CD4-positive, alpha-beta T cell (primary cell): ENCODE measurements at regions not wholly inside any gene's neighbourhood (a gene's known extent, or its start where the extent isn't known, plus 50 kb on each side); places are given as distances from the start of the nearest gene placed in this dataset.

Experiments
- ATAC-seq: fragments of 200-7000 bp; cut with Tn5 transposase; one replicate; pipeline ENCODE4 v1.10.0; 2022; ENCODE audit warnings: mild to moderate bottlenecking; ENCODE audit not compliant: poor library complexity
- CTCF ChIA-PET: fragments of 350-600 bp; sonication (Branson Sonifier 250); formaldehyde crosslinking; loops from one replicate; lab custom pipeline; 2021; ENCODE audit warnings: antibody characterized with exemption, inconsistent platforms; lab: Charles Lee
- POLR2A ChIA-PET: fragments of 350-600 bp; sonication (Branson Sonifier 250); formaldehyde crosslinking; loops from one replicate; lab custom pipeline; 2021; ENCODE audit warnings: antibody characterized with exemption, inconsistent platforms; lab: Charles Lee
- DNase-seq, 14 experiments: peaks; one replicate each; pipeline ENCODE4 v3.0.0-alpha.2; 2013 to 2020; ENCODE audit warnings: mixed read lengths in 2 of 14
- H3K27ac ChIP-seq, 2 donors: one replicate each; pipeline versions ENCODE4 v1.5.1 to v1.7.0; 2013; ENCODE audit warnings: low read length in 2 of 2, low read depth in 1 of 2, mild to moderate bottlenecking in 1 of 2
- H3K27me3 ChIP-seq, 2 experiments: 1 replicate in 1 of 2; 2 replicates in 1 of 2; pipeline versions ENCODE4 v1.6.1 to v1.7.0; 2013; ENCODE audit warnings: low read length in 2 of 2, control low read depth in 1 of 2, mild to moderate bottlenecking in 1 of 2, moderate library complexity in 1 of 2; ENCODE audit not compliant: insufficient read depth in 2 of 2, control insufficient read depth in 1 of 2
- H3K36me3 ChIP-seq: one replicate; pipeline ENCODE4 v1.6.1; 2013; ENCODE audit warnings: low read length, control low read depth; ENCODE audit not compliant: insufficient read depth
- H3K4me1 ChIP-seq: one replicate; pipeline ENCODE4 v1.6.1; 2013; ENCODE audit warnings: low read length, control low read depth; ENCODE audit not compliant: insufficient read depth
- H3K4me3 ChIP-seq: one replicate; pipeline ENCODE4 v1.5.1; 2013; ENCODE audit warnings: mild to moderate bottlenecking, low read length, moderate library complexity
- H3K9me3 ChIP-seq, 2 experiments: 1 replicate in 1 of 2; 2 replicates in 1 of 2; pipeline versions ENCODE4 v1.6.1 to v1.7.0; 2013; ENCODE audit warnings: low read length in 2 of 2, mild to moderate bottlenecking in 2 of 2, control low read depth in 1 of 2, moderate library complexity in 1 of 2; ENCODE audit not compliant: control insufficient read depth in 1 of 2, insufficient read depth in 1 of 2
- H3K27ac Mint-ChIP-seq: one replicate; pipeline ENCODE4 v1.8.0; 2020; ENCODE audit warnings: mixed read lengths
- H3K27me3 Mint-ChIP-seq: one replicate; pipeline ENCODE4 v1.8.0; 2021; ENCODE audit warnings: mixed read lengths
- H3K36me3 Mint-ChIP-seq: one replicate; pipeline ENCODE4 v1.8.0; 2021; ENCODE audit warnings: low read depth, mixed read lengths
- H3K4me1 Mint-ChIP-seq: one replicate; pipeline ENCODE4 v1.8.0; 2021; ENCODE audit warnings: low read depth, mixed read lengths
- H3K4me3 Mint-ChIP-seq: one replicate; pipeline ENCODE4 v1.8.0; 2020; ENCODE audit warnings: mild to moderate bottlenecking, mixed read lengths
- H3K9me3 Mint-ChIP-seq: one replicate; pipeline ENCODE4 v1.8.0; 2020; ENCODE audit warnings: mixed read lengths
- intact Hi-C, 2 experiments: fragments of 100-400 bp; cut with DNase I in 1 of 2; cut with micrococcal nuclease in 1 of 2; formaldehyde crosslinking; loops; one replicate each; pipeline versions ENCODE4 v1.15.1 to v1.9.0; 2023 to 2025; cut with DNase I, micrococcal nuclease
- TF ChIP-seq, protein P1 (sequence below): fragments of 200-600 bp; IDR thresholded peaks from one replicate; pipeline ENCODE4 v1.8.0; 2022; ENCODE audit warnings: antibody characterized with exemption, mild to moderate bottlenecking

DNA sequence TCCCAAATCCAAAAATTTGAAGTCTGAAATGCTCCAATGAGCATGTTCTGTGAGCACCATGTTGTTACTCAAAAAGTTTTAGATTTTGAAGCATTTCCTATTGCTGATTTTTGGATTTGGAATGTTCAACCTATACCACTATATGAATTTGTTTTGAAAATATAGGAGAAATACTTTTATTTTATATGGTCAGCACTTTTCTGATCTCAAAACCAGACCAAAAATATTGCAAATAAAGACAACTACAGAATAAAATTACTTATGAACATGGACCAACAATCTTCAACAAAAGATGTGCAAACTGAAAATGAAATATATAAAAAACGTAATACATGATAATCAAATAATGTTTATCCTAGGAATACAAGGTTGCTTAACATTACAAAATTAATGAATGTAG is 73.7 kb upstream of the APOBEC4 start:
- ATAC-seq: no peak
- H3K27me3 ChIP-seq: no peaks in the 10 kb centered on the region
- no peak overlapping the region for H3K27ac Mint-ChIP-seq
- intact Hi-C loops: no loop called here
- H3K4me3 Mint-ChIP-seq: no peak overlapping the region
- H3K4me1 Mint-ChIP-seq: no peaks in the 10 kb centered on the region
- ChIA-PET POLR2A (no interaction called here), CTCF (no interaction called here)
- H3K9me3 Mint-ChIP-seq: no peaks in the 10 kb centered on the region
- TF ChIP-seq, protein P1, sequence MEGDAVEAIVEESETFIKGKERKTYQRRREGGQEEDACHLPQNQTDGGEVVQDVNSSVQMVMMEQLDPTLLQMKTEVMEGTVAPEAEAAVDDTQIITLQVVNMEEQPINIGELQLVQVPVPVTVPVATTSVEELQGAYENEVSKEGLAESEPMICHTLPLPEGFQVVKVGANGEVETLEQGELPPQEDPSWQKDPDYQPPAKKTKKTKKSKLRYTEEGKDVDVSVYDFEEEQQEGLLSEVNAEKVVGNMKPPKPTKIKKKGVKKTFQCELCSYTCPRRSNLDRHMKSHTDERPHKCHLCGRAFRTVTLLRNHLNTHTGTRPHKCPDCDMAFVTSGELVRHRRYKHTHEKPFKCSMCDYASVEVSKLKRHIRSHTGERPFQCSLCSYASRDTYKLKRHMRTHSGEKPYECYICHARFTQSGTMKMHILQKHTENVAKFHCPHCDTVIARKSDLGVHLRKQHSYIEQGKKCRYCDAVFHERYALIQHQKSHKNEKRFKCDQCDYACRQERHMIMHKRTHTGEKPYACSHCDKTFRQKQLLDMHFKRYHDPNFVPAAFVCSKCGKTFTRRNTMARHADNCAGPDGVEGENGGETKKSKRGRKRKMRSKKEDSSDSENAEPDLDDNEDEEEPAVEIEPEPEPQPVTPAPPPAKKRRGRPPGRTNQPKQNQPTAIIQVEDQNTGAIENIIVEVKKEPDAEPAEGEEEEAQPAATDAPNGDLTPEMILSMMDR: no peak
- H3K4me3 ChIP-seq: no peak overlapping the region
- no peaks in the 10 kb centered on the region for H3K27me3 Mint-ChIP-seq
- no peaks in the 10 kb centered on the region for H3K9me3 ChIP-seq
- H3K36me3 Mint-ChIP-seq: no peaks in the 10 kb centered on the region
- DNase-seq: no peak
- H3K4me1 ChIP-seq: no peaks in the 10 kb centered on the region
- no peaks in the 10 kb centered on the region for H3K36me3 ChIP-seq
- H3K27ac ChIP-seq: no peak overlapping the region

- Mint-ChIP-seq H3K27me3 (no peaks in the 10 kb centered on the region), H3K27ac (no peak overlapping the region), H3K9me3 (no peaks in the 10 kb centered on the region), H3K4me1 (no peaks in the 10 kb centered on the region), H3K36me3 (no peaks in the 10 kb centered on the region), H3K4me3 (no peak overlapping the region)
- no peak overlapping the region for H3K4me3 ChIP-seq
- TF ChIP-seq, protein P1: no peak
- no peaks in the 10 kb centered on the region for H3K9me3 ChIP-seq
- DNase-seq (no peak), ATAC-seq (no peak)
- ChIA-PET CTCF (no interaction called here), POLR2A (interaction anchor here (0.6 kb wide), 1 partner anchor 338 kb away, joined by 3 read pairs; no protein-coding TSS in a partner anchor)
- H3K36me3 ChIP-seq: no peaks in the 10 kb centered on the region
- intact Hi-C loops: no loop called here
- H3K27ac ChIP-seq: no peak overlapping the region
- H3K4me1 ChIP-seq: no peaks in the 10 kb centered on the region
- H3K27me3 ChIP-seq: no peaks in the 10 kb centered on the region
Measured at GRCh38 chr1:183724350-183725042, 71.4 kb upstream of the APOBEC4 start.

- no peak overlapping the region for H3K4me3 ChIP-seq
- TF ChIP-seq, protein P1: no peak
- H3K27me3 ChIP-seq: no peaks in the 10 kb centered on the region
- Mint-ChIP-seq H3K27ac (no peak overlapping the region), H3K4me1 (no peaks in the 10 kb centered on the region), H3K9me3 (no peaks in the 10 kb centered on the region), H3K36me3 (no peaks in the 10 kb centered on the region), H3K27me3 (no peaks in the 10 kb centered on the region), H3K4me3 (no peak overlapping the region)
- no peaks in the 10 kb centered on the region for H3K9me3 ChIP-seq
- no peaks in the 10 kb centered on the region for H3K36me3 ChIP-seq
- ATAC-seq (no peak), DNase-seq (no peak)
- H3K4me1 ChIP-seq: no peaks in the 10 kb centered on the region
- intact Hi-C loops: no loop called here
- ChIA-PET POLR2A (no interaction called here), CTCF (no interaction called here)
- no peak overlapping the region for H3K27ac ChIP-seq
Measured at GRCh38 chr1:183723571-183723970, 70.5 kb upstream of the APOBEC4 start.
